GM10248 (cell line): ENCODE measurements at regions not wholly inside any gene's neighbourhood (a gene's known extent, or its start where the extent isn't known, plus 50 kb on each side); places are given as distances from the start of the nearest gene placed in this dataset.

Experiments
- CTCF ChIA-PET: fragments of 300-600 bp; sonication (Branson Sonifier 250); formaldehyde crosslinking; extraction: SDS; loops from one replicate; lab custom pipeline; 2021; ENCODE audit warnings: antibody characterized with exemption; lab: Yijun Ruan, JAX
- POLR2A ChIA-PET: fragments of 350-650 bp; sonication (Branson Sonifier 250); formaldehyde crosslinking; extraction: SDS; loops from one replicate; lab custom pipeline; 2020; ENCODE audit warnings: antibody characterized with exemption; lab: Yijun Ruan, JAX
- DNase-seq: peaks from one replicate; pipeline ENCODE4 v3.0.0; 2012; ENCODE audit errors: extremely low spot score
- CTCF ChIP-seq: IDR thresholded peaks from 2 replicates; pipeline ENCODE4 v1.5.1; 2012; ENCODE audit warnings: mild to moderate bottlenecking, low read depth; ENCODE audit errors: extremely low read depth, missing control alignments, control extremely low read depth

GRCh38 chr2:149741646-149742045, 154.1 kb upstream of the MMADHC start:
- DNase-seq = no peak
- no peak for TF ChIP-seq CTCF
- ChIA-PET CTCF (interaction anchor here (1.6 kb wide), 1 partner anchor 9 kb away, joined by 5 read pairs; no protein-coding TSS in a partner anchor), POLR2A (no interaction called here)

- ChIA-PET POLR2A (no interaction called here), CTCF (interaction anchor here (1.6 kb wide), 1 partner anchor 56 kb away, joined by 4 read pairs; no protein-coding TSS in a partner anchor)
- TF ChIP-seq CTCF = no peak
- DNase-seq = no peak
Measured at GRCh38 chr2:149740490-149740889, 152.9 kb upstream of the MMADHC start.

- TF ChIP-seq CTCF = no peak
- CTCF ChIA-PET = interaction anchor here (1.6 kb wide), 1 partner anchor 55 kb away, joined by 4 read pairs; no protein-coding TSS in a partner anchor
- DNase-seq = no peak
Measured at GRCh38 chr2:149739883-149740265, 152.3 kb upstream of the MMADHC start.

GRCh38 chr2:149739171-149739882, 151.8 kb upstream of the MMADHC start:
- no peak for DNase-seq
- ChIA-PET POLR2A (no interaction called here), CTCF (interaction anchor here (1.6 kb wide), 1 partner anchor 55 kb away, joined by 4 read pairs; no protein-coding TSS in a partner anchor)
- TF ChIP-seq CTCF = no peak

More at GRCh38 chr2:149739883-149740265, 152.3 kb upstream of the MMADHC start:
- POLR2A ChIA-PET = no interaction called here

- ChIA-PET POLR2A (no interaction called here), CTCF (no interaction called here)
- no peak for TF ChIP-seq CTCF
- no peak for DNase-seq
Measured at GRCh38 chr2:149738767-149739166, 151.2 kb upstream of the MMADHC start.

GRCh38 chr2:149737896-149738295, 150.3 kb upstream of the MMADHC start:
- ChIA-PET CTCF (no interaction called here), POLR2A (no interaction called here)
- no peak for DNase-seq
- no peak for TF ChIP-seq CTCF
